ENCODE measurements at regions not wholly inside any gene's neighbourhood (a gene's known extent, or its start where the extent isn't known, plus 50 kb on each side); places are given as distances from the start of the nearest gene placed in this dataset.

GRCh38 chrX:151099001-151099400, 77.4 kb upstream of the GPR50 start:
- TF ChIP-seq, protein P1, sequence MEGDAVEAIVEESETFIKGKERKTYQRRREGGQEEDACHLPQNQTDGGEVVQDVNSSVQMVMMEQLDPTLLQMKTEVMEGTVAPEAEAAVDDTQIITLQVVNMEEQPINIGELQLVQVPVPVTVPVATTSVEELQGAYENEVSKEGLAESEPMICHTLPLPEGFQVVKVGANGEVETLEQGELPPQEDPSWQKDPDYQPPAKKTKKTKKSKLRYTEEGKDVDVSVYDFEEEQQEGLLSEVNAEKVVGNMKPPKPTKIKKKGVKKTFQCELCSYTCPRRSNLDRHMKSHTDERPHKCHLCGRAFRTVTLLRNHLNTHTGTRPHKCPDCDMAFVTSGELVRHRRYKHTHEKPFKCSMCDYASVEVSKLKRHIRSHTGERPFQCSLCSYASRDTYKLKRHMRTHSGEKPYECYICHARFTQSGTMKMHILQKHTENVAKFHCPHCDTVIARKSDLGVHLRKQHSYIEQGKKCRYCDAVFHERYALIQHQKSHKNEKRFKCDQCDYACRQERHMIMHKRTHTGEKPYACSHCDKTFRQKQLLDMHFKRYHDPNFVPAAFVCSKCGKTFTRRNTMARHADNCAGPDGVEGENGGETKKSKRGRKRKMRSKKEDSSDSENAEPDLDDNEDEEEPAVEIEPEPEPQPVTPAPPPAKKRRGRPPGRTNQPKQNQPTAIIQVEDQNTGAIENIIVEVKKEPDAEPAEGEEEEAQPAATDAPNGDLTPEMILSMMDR (IDR thresholded peaks at IDR 0.05; ENCODE audit: low read length) = no peak
- TF ChIP-seq EZH2 (IDR thresholded peaks at IDR 0.05; ENCODE audit: borderline replicate concordance, low read length) = no peak

Measured in OCI-LY1 (cell line).